H9 (cell line): ENCODE measurements at regions not wholly inside any gene's neighbourhood (a gene's known extent, or its start where the extent isn't known, plus 50 kb on each side); places are given as distances from the start of the nearest gene placed in this dataset.

Experiments used
- DNase-seq: peaks from one replicate; pipeline ENCODE4 v3.0.0-alpha.2; 2017
- H2AFZ ChIP-seq: one replicate; pipeline ENCODE4 v1.6.1; 2013; ENCODE audit warnings: mild to moderate bottlenecking, low read length, control low read depth, moderate library complexity
- H2AK5ac ChIP-seq: 2 replicates; pipeline ENCODE4 v1.6.1; 2013; ENCODE audit warnings: low read length, control low read depth, mixed read lengths; ENCODE audit not compliant: insufficient read length
- H2BK120ac ChIP-seq: one replicate; pipeline ENCODE4 v1.6.1; 2013; ENCODE audit warnings: low read depth, mild to moderate bottlenecking, low read length, control low read depth, inconsistent platforms; ENCODE audit not compliant: poor library complexity, severe bottlenecking
- H2BK12ac ChIP-seq: 2 replicates; pipeline ENCODE4 v1.6.1; 2013; ENCODE audit warnings: low read length, control low read depth, mixed read lengths, low read depth; ENCODE audit not compliant: insufficient read length
- H2BK15ac ChIP-seq: 2 replicates; pipeline ENCODE4 v1.6.1; 2013; ENCODE audit warnings: low read depth, low read length, control low read depth
- H2BK20ac ChIP-seq: one replicate; pipeline ENCODE4 v1.6.1; 2013; ENCODE audit warnings: low read depth, mild to moderate bottlenecking, low read length, control low read depth, inconsistent platforms; ENCODE audit not compliant: poor library complexity, severe bottlenecking
- H2BK5ac ChIP-seq: 2 replicates; pipeline ENCODE4 v1.6.1; 2013; ENCODE audit warnings: low read length, control low read depth, mixed read lengths; ENCODE audit not compliant: insufficient read length
- H3K14ac ChIP-seq: 2 replicates; pipeline ENCODE4 v1.6.1; 2013; ENCODE audit warnings: low read length, control low read depth; ENCODE audit not compliant: insufficient read depth
- H3K18ac ChIP-seq: 2 replicates; pipeline ENCODE4 v1.6.1; 2013; ENCODE audit warnings: low read depth, mild to moderate bottlenecking, mixed read lengths, low read length, control low read depth; ENCODE audit not compliant: insufficient read length
- H3K23ac ChIP-seq: 2 replicates; pipeline ENCODE4 v1.6.1; 2013; ENCODE audit warnings: low read length, control low read depth, mixed read lengths, low read depth; ENCODE audit not compliant: insufficient read length
- H3K23me2 ChIP-seq: 2 replicates; pipeline ENCODE4 v1.6.1; 2013; ENCODE audit warnings: low read depth, mild to moderate bottlenecking, mixed read lengths, low read length, control low read depth; ENCODE audit not compliant: insufficient read length, poor library complexity, severe bottlenecking
- H3K27ac ChIP-seq: 2 replicates; pipeline ENCODE4 v1.5.1; 2013; ENCODE audit warnings: low read length, control low read depth, mixed read lengths, low read depth; ENCODE audit not compliant: insufficient read length
- H3K27me3 ChIP-seq: 2 replicates; pipeline ENCODE4 v1.6.1; 2013; ENCODE audit warnings: low read length, control low read depth, inconsistent platforms; ENCODE audit not compliant: insufficient read depth
- H3K4ac ChIP-seq: 2 replicates; pipeline ENCODE4 v1.6.1; 2013; ENCODE audit warnings: low read depth, mild to moderate bottlenecking, control low read depth, inconsistent platforms, low read length, moderate library complexity
- H3K4me1 ChIP-seq: 2 replicates; pipeline ENCODE4 v1.6.1; 2013; ENCODE audit warnings: low read length, control low read depth, inconsistent platforms; ENCODE audit not compliant: insufficient read depth
- H3K4me2 ChIP-seq: 2 replicates; pipeline ENCODE4 v1.6.1; 2013; ENCODE audit warnings: low read length, control low read depth, mixed read lengths; ENCODE audit not compliant: insufficient read length, insufficient read depth
- H3K56ac ChIP-seq: 2 replicates; pipeline ENCODE4 v1.6.1; 2013; ENCODE audit warnings: low read depth, mild to moderate bottlenecking, mixed read lengths, low read length, control low read depth; ENCODE audit not compliant: insufficient read length
- H3K79me1 ChIP-seq: 2 replicates; pipeline ENCODE4 v1.6.1; 2013; ENCODE audit warnings: low read depth, mild to moderate bottlenecking, moderate library complexity, low read length, control low read depth, inconsistent platforms; ENCODE audit not compliant: insufficient read depth, poor library complexity, severe bottlenecking
- H3K79me2 ChIP-seq: 2 replicates; pipeline ENCODE4 v1.6.1; 2013; ENCODE audit warnings: low read length, control low read depth, inconsistent platforms; ENCODE audit not compliant: insufficient read depth
- H3K9ac ChIP-seq: 2 replicates; pipeline ENCODE4 v1.6.1; 2013; ENCODE audit warnings: low read length, control low read depth, mixed read lengths; ENCODE audit not compliant: insufficient read length; ENCODE audit errors: extremely low read depth
- H3K9me3 ChIP-seq: one replicate; pipeline ENCODE4 v1.6.1; 2013; ENCODE audit warnings: low read depth, low read length, inconsistent platforms; ENCODE audit not compliant: control insufficient read depth
- H3T11ph ChIP-seq: one replicate; pipeline ENCODE4 v1.6.1; 2013; ENCODE audit warnings: mild to moderate bottlenecking, low read length, control low read depth, inconsistent platforms
- H4K20me1 ChIP-seq: one replicate; pipeline ENCODE4 v1.6.1; 2013; ENCODE audit not compliant: control insufficient read depth, insufficient read length, insufficient read depth
- H4K5ac ChIP-seq: 2 replicates; pipeline ENCODE4 v1.6.1; 2013; ENCODE audit warnings: low read depth, mild to moderate bottlenecking, mixed read lengths, low read length, control low read depth; ENCODE audit not compliant: insufficient read length
- H4K8ac ChIP-seq: replicated peaks from 2 replicates; pipeline ENCODE4 v1.6.1; 2013; ENCODE audit warnings: low read length, control low read depth, mixed read lengths, low read depth; ENCODE audit not compliant: insufficient read length
- H4K91ac ChIP-seq: 2 replicates; pipeline ENCODE4 v1.6.1; 2013; ENCODE audit warnings: low read depth, mild to moderate bottlenecking, moderate library complexity, mixed read lengths, low read length, control low read depth; ENCODE audit not compliant: insufficient read length
- H3K27ac Mint-ChIP-seq, 3 experiments: 2 replicates in 2 of 3; 3 replicates in 1 of 3; pipeline ENCODE4 v1.8.0; 2020 to 2021; ENCODE audit warnings: mixed read lengths in 3 of 3, mild to moderate bottlenecking in 1 of 3, moderate library complexity in 1 of 3
- H3K27me3 Mint-ChIP-seq: 2 replicates; pipeline ENCODE4 v1.8.0; 2021; ENCODE audit warnings: low read depth, mild to moderate bottlenecking, moderate library complexity, mixed read lengths
- H3K36me3 Mint-ChIP-seq, 3 experiments: 2 replicates in 2 of 3; 3 replicates in 1 of 3; pipeline ENCODE4 v1.8.0; 2020 to 2021; ENCODE audit warnings: low read depth in 3 of 3, mixed read lengths in 3 of 3; ENCODE audit not compliant: insufficient read depth in 1 of 3
- H3K4me1 Mint-ChIP-seq, 2 experiments: 2 replicates each; pipeline ENCODE4 v1.8.0; 2020; ENCODE audit warnings: mixed read lengths in 2 of 2
- H3K4me3 Mint-ChIP-seq, 2 experiments: 2 replicates in 1 of 2; 3 replicates in 1 of 2; pipeline ENCODE4 v1.8.0; 2020 to 2021; ENCODE audit warnings: mild to moderate bottlenecking in 2 of 2, mixed read lengths in 2 of 2, moderate library complexity in 1 of 2
- H3K9me3 Mint-ChIP-seq, 2 experiments: 2 replicates in 1 of 2; 3 replicates in 1 of 2; pipeline ENCODE4 v1.8.0; 2020; ENCODE audit warnings: mild to moderate bottlenecking in 2 of 2, mixed read lengths in 2 of 2, moderate library complexity in 1 of 2
- WGBS: extraction: QIAGEN DNeasy Blood & Tissue Kit; methylation state at CpG from one replicate; pipeline ENCODE4 v1.1.7; 2013; ENCODE audit warnings: missing lambda C conversion rate, low lambda C conversion rate, mixed read lengths; ENCODE audit not compliant: insufficient read length; ENCODE audit errors: extremely low coverage; 5-methylcytosine and 5-hydroxymethylcytosine counted together
- TF ChIP-seq, protein P1 (sequence below): fragments of 200-600 bp; sonication (generic); conservative IDR thresholded peaks from 3 replicates; pipeline ENCODE4 v1.8.0; 2021; ENCODE audit warnings: antibody characterized with exemption, mild to moderate bottlenecking

DNA sequence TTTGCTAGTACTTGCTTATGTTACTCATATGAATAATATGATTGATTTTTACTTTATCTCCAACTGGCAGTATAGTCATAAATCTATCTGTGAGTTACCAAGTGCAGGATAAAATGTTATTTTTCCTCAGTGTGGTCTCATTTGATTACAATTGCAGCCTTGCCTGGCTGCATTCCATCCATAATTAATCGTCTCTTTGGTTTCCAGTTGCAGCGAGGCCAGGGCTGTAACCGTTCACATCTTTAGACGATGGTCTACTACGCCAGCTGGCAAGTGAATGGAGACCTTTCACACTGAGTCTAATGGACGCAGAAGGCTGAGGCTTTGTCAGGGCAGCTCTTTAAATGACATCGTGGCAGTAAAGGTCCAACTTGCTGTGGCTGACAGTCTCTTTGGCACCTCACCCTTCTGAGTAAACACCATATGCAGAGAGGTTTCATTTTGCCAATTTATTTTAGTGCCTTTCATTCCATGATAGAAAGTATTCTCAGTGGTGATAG lies 84.0 kb downstream of the ARL4A start:
- Mint-ChIP-seq H3K27ac (peak overlapping the region in 2 of 3 experiments; percentile 65 to 85; a peak in 3 of 7 replicates), H3K4me1 (peaks cover 40 to 48% of the 10 kb centered on the region in 2 experiments), H3K36me3 (peaks cover 9 to 11% (median 11%) of the 10 kb centered on the region in 3 experiments; a peak in 6 of 7 replicates), H3K27me3 (no peaks in the 10 kb centered on the region), H3K4me3 (no peak overlapping the region), H3K9me3 (peaks cover 14% of the 10 kb centered on the region in 2 experiments; a peak in 4 of 5 replicates)
- Histone ChIP-seq H3K27me3 (no peaks in the 10 kb centered on the region), H2AFZ (no peak overlapping the region), H2AK5ac (no peak overlapping the region), H3K9me3 (no peaks in the 10 kb centered on the region), H3K27ac (no peak overlapping the region), H2BK20ac (no peak overlapping the region), H3K9ac (no peak overlapping the region), H3K4ac (no peak overlapping the region), H3K79me1 (no peaks in the 10 kb centered on the region), H2BK12ac (no peak overlapping the region), H4K91ac (no peak overlapping the region), H3K56ac (no peak overlapping the region), H3K18ac (no peak overlapping the region), H4K5ac (no peak overlapping the region), H3T11ph (no peak overlapping the region), H3K23me2 (no peaks in the 10 kb centered on the region), H3K4me1 (peaks cover 4% of the 10 kb centered on the region; the same call in 1 of the 2 replicates), H2BK5ac (no peak overlapping the region), H3K4me2 (no peak overlapping the region), H4K20me1 (no peaks in the 10 kb centered on the region), H2BK120ac (no peak overlapping the region), H3K23ac (no peak overlapping the region), H3K79me2 (no peaks in the 10 kb centered on the region), H2BK15ac (no peak overlapping the region), H3K14ac (no peak overlapping the region), H4K8ac (no peak overlapping the region)
- DNase-seq, result no peak
- TF ChIP-seq, protein P1, sequence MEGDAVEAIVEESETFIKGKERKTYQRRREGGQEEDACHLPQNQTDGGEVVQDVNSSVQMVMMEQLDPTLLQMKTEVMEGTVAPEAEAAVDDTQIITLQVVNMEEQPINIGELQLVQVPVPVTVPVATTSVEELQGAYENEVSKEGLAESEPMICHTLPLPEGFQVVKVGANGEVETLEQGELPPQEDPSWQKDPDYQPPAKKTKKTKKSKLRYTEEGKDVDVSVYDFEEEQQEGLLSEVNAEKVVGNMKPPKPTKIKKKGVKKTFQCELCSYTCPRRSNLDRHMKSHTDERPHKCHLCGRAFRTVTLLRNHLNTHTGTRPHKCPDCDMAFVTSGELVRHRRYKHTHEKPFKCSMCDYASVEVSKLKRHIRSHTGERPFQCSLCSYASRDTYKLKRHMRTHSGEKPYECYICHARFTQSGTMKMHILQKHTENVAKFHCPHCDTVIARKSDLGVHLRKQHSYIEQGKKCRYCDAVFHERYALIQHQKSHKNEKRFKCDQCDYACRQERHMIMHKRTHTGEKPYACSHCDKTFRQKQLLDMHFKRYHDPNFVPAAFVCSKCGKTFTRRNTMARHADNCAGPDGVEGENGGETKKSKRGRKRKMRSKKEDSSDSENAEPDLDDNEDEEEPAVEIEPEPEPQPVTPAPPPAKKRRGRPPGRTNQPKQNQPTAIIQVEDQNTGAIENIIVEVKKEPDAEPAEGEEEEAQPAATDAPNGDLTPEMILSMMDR, result no peak
- WGBS, result no CpG with 5 or more reads among the region's 7 CpGs
